ENCODE measurements at regions not wholly inside any gene's neighbourhood (a gene's known extent, or its start where the extent isn't known, plus 50 kb on each side); places are given as distances from the start of the nearest gene placed in this dataset.

GRCh38 chr2:182610231-182610630 is 105.8 kb upstream of the DNAJC10 start:
- no peak for DNase-seq (ENCODE audit: low read depth)
- no peak for TF ChIP-seq CTCF (IDR thresholded peaks at IDR 0.05; ENCODE audit: insufficient read depth, low read length)
- H3K4me3 ChIP-seq (ENCODE audit: low read depth, low read length), result no peak overlapping the region

GRCh38 chr2:182611009-182611408 is 105.0 kb upstream of the DNAJC10 start:
- H3K4me3 ChIP-seq (ENCODE audit: low read depth, low read length), result no peak overlapping the region
- DNase-seq (ENCODE audit: low read depth), result no peak
- TF ChIP-seq CTCF (IDR thresholded peaks at IDR 0.05; ENCODE audit: insufficient read depth, low read length), result no peak

GRCh38 chr2:182615036-182615435 is 101.0 kb upstream of the DNAJC10 start:
- TF ChIP-seq CTCF (IDR thresholded peaks at IDR 0.05; ENCODE audit: insufficient read depth, low read length), result no peak
- no peak for DNase-seq (ENCODE audit: low read depth)
- no peak overlapping the region for H3K4me3 ChIP-seq (ENCODE audit: low read depth, low read length)

- H3K4me3 ChIP-seq (ENCODE audit: low read depth, low read length), result no peak overlapping the region
- peak; percentile 93 for DNase-seq (ENCODE audit: low read depth)
- TF ChIP-seq CTCF (IDR thresholded peaks at IDR 0.05; ENCODE audit: insufficient read depth, low read length), result no peak
Measured at GRCh38 chr2:182616471-182617393, 99.3 kb upstream of the DNAJC10 start.

- peak; percentile 64 for DNase-seq (ENCODE audit: low read depth)
- TF ChIP-seq CTCF (IDR thresholded peaks at IDR 0.05; ENCODE audit: insufficient read depth, low read length), result no peak
Measured at GRCh38 chr2:182618672-182619079, 97.4 kb upstream of the DNAJC10 start.

GRCh38 chr2:182619276-182619675 is 96.8 kb upstream of the DNAJC10 start:
- no peak for TF ChIP-seq CTCF (IDR thresholded peaks at IDR 0.05; ENCODE audit: insufficient read depth, low read length)
- no peak overlapping the region for H3K4me3 ChIP-seq (ENCODE audit: low read depth, low read length)
- no peak for DNase-seq (ENCODE audit: low read depth)

More at GRCh38 chr2:182618672-182619079, 97.4 kb upstream of the DNAJC10 start:
- H3K4me3 ChIP-seq (ENCODE audit: low read depth, low read length), result no peak overlapping the region
